ENCODE measurements at regions not wholly inside any gene's neighbourhood (a gene's known extent, or its start where the extent isn't known, plus 50 kb on each side); places are given as distances from the start of the nearest gene placed in this dataset.

DNA sequence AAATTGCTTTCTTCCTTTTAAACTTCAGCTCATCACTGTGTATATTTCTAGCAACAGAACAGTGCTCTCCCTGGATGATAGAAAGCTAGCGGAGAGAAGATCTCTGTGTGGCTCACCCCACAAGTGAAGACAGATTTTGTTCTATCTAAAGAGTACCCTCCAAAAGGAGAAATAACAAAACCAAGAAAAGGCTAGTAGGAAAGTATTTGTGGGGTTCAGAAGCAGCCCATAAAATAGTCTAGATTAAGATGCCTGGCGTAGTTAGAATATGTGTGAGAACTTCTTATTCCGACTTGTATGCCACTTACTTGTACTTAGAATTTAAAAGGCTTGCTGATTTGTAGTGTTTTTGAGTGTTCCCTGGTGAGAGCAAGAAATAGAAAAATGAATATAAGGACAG is 214.9 kb upstream of the IL12A start:
- TF ChIP-seq CTCF (IDR thresholded peaks at IDR 0.05; ENCODE audit: low read depth, low read length, poor library complexity, severe bottlenecking): no peak
- TF ChIP-seq EZH2phosphoT487 (IDR thresholded peaks at IDR 0.05; ENCODE audit: borderline replicate concordance, low read length): no peak
- no peaks in the 10 kb centered on the region for H3K36me3 ChIP-seq (ENCODE audit: control insufficient read depth, low read length)
- no peaks in the 10 kb centered on the region for H3F3A ChIP-seq (ENCODE audit: control insufficient read depth, insufficient read depth)
- H3K9me2 ChIP-seq (replicated peaks; ENCODE audit: control insufficient read depth, low read length): no peaks in the 10 kb centered on the region
- H3K4me2 ChIP-seq (ENCODE audit: low read length): no peak overlapping the region
- no peaks in the 10 kb centered on the region for H3K9me3 ChIP-seq (ENCODE audit: control insufficient read depth, insufficient read depth, low read length)
- H3K79me2 ChIP-seq (ENCODE audit: control insufficient read depth, low read length): no peaks in the 10 kb centered on the region
- H3K4me1 ChIP-seq (ENCODE audit: control insufficient read depth, low read length): no peaks in the 10 kb centered on the region
- no peak overlapping the region for H3K4me3 ChIP-seq (ENCODE audit: low read length)
- no peaks in the 10 kb centered on the region for H4K20me1 ChIP-seq (ENCODE audit: control insufficient read depth, insufficient read depth, low read depth, low read length)
- H3K27ac ChIP-seq (ENCODE audit: low read depth, low read length): no peak overlapping the region
- H3K27me3 ChIP-seq (ENCODE audit: control insufficient read depth, low read length): peaks cover 7% of the 10 kb centered on the region; the same call in 1 of the 2 replicates

- H4K20me1 ChIP-seq (ENCODE audit: control insufficient read depth, insufficient read depth, low read depth, low read length): no peaks in the 10 kb centered on the region
- no peak overlapping the region for H3K27ac ChIP-seq (ENCODE audit: low read depth, low read length)
- no peaks in the 10 kb centered on the region for H3K4me1 ChIP-seq (ENCODE audit: control insufficient read depth, low read length)
- TF ChIP-seq CTCF (IDR thresholded peaks at IDR 0.05; ENCODE audit: low read depth, low read length, poor library complexity, severe bottlenecking): no peak
- H3K36me3 ChIP-seq (ENCODE audit: control insufficient read depth, low read length): no peaks in the 10 kb centered on the region
- H3K79me2 ChIP-seq (ENCODE audit: control insufficient read depth, low read length): no peaks in the 10 kb centered on the region
- H3F3A ChIP-seq (ENCODE audit: control insufficient read depth, insufficient read depth): no peaks in the 10 kb centered on the region
- H3K4me2 ChIP-seq (ENCODE audit: low read length): no peak overlapping the region
- peaks cover 7% of the 10 kb centered on the region; the same call in 1 of the 2 replicates for H3K27me3 ChIP-seq (ENCODE audit: control insufficient read depth, low read length)
- no peaks in the 10 kb centered on the region for H3K9me2 ChIP-seq (replicated peaks; ENCODE audit: control insufficient read depth, low read length)
- no peaks in the 10 kb centered on the region for H3K9me3 ChIP-seq (ENCODE audit: control insufficient read depth, insufficient read depth, low read length)
- no peak overlapping the region for H3K4me3 ChIP-seq (ENCODE audit: low read length)
These were observed 213.2 kb upstream of the IL12A start for GRCh38 chr3:159775372-159775961.

GRCh38 chr3:159776779-159777178 is 211.9 kb upstream of the IL12A start:
- no peaks in the 10 kb centered on the region for H3K9me3 ChIP-seq (ENCODE audit: control insufficient read depth, insufficient read depth, low read length)
- no peaks in the 10 kb centered on the region for H3K4me1 ChIP-seq (ENCODE audit: control insufficient read depth, low read length)
- no peak for TF ChIP-seq CTCF (IDR thresholded peaks at IDR 0.05; ENCODE audit: low read depth, low read length, poor library complexity, severe bottlenecking)
- no peak for TF ChIP-seq EZH2phosphoT487 (IDR thresholded peaks at IDR 0.05; ENCODE audit: borderline replicate concordance, low read length)
- no peak overlapping the region for H3K27ac ChIP-seq (ENCODE audit: low read depth, low read length)
- no peak overlapping the region for H3K4me3 ChIP-seq (ENCODE audit: low read length)
- H3F3A ChIP-seq (ENCODE audit: control insufficient read depth, insufficient read depth): no peaks in the 10 kb centered on the region
- H3K79me2 ChIP-seq (ENCODE audit: control insufficient read depth, low read length): no peaks in the 10 kb centered on the region
- H3K27me3 ChIP-seq (ENCODE audit: control insufficient read depth, low read length): peaks cover 5% of the 10 kb centered on the region; the same call in 1 of the 2 replicates
- no peaks in the 10 kb centered on the region for H4K20me1 ChIP-seq (ENCODE audit: control insufficient read depth, insufficient read depth, low read depth, low read length)
- no peaks in the 10 kb centered on the region for H3K36me3 ChIP-seq (ENCODE audit: control insufficient read depth, low read length)
- H3K9me2 ChIP-seq (replicated peaks; ENCODE audit: control insufficient read depth, low read length): no peaks in the 10 kb centered on the region
- H3K4me2 ChIP-seq (ENCODE audit: low read length): no peak overlapping the region

Data from DOHH2 (cell line).